ENCODE measurements at regions not wholly inside any gene's neighbourhood (a gene's known extent, or its start where the extent isn't known, plus 50 kb on each side); places are given as distances from the start of the nearest gene placed in this dataset.

GRCh38 chr5:51082741-51083140 is 300.5 kb upstream of the ISL1 start:
- CTCF ChIA-PET = no interaction called here
- H3K4me3 Mint-ChIP-seq = no peak overlapping the region
- no peak for DNase-seq
- Histone ChIP-seq H3K27ac (ENCODE audit: low read depth, low read length) (no peak overlapping the region), H3K4me3 (ENCODE audit: low read length) (no peak overlapping the region), H3K27me3 (ENCODE audit: insufficient read depth, low read length, poor library complexity, severe bottlenecking) (no peaks in the 10 kb centered on the region), H3K4me1 (ENCODE audit: insufficient read depth, low read length) (no peaks in the 10 kb centered on the region), H3K36me3 (ENCODE audit: insufficient read depth, low read length) (no peaks in the 10 kb centered on the region), H3K9me3 (ENCODE audit: low read length) (no peaks in the 10 kb centered on the region)
- peaks cover 0 to 7% (median 2%) of the 10 kb centered on the region in 5 donors for H3K9me3 Mint-ChIP-seq
- H3K27me3 Mint-ChIP-seq = no peaks in the 10 kb centered on the region
- no peaks in the 10 kb centered on the region for H3K4me1 Mint-ChIP-seq
- POLR2A ChIA-PET = no interaction called here
- H3K27ac Mint-ChIP-seq = no peak overlapping the region
- no peaks in the 10 kb centered on the region for H3K36me3 Mint-ChIP-seq

- no peak overlapping the region for H3K4me3 ChIP-seq (ENCODE audit: low read length)
- H3K36me3 ChIP-seq (ENCODE audit: insufficient read depth, low read length) = no peaks in the 10 kb centered on the region
- Mint-ChIP-seq H3K9me3 (peaks cover 0 to 8% (median 2%) of the 10 kb centered on the region in 5 donors), H3K4me3 (no peak overlapping the region), H3K27me3 (no peaks in the 10 kb centered on the region), H3K4me1 (no peaks in the 10 kb centered on the region), H3K27ac (no peak overlapping the region), H3K36me3 (no peaks in the 10 kb centered on the region)
- no peaks in the 10 kb centered on the region for H3K4me1 ChIP-seq (ENCODE audit: insufficient read depth, low read length)
- no peaks in the 10 kb centered on the region for H3K27me3 ChIP-seq (ENCODE audit: insufficient read depth, low read length, poor library complexity, severe bottlenecking)
- POLR2A ChIA-PET = no interaction called here
- no peak overlapping the region for H3K27ac ChIP-seq (ENCODE audit: low read depth, low read length)
- no peaks in the 10 kb centered on the region for H3K9me3 ChIP-seq (ENCODE audit: low read length)
- DNase-seq = no peak
- CTCF ChIA-PET = no interaction called here
Observed at GRCh38 chr5:51091816-51092215, 291.4 kb upstream of the ISL1 start.

GRCh38 chr5:51095486-51095885 is 287.8 kb upstream of the ISL1 start:
- POLR2A ChIA-PET = no interaction called here
- no peaks in the 10 kb centered on the region for H3K4me1 Mint-ChIP-seq
- no peak overlapping the region for H3K27ac ChIP-seq (ENCODE audit: low read depth, low read length)

GRCh38 chr5:51096859-51097258 is 286.4 kb upstream of the ISL1 start:
- no peak overlapping the region for H3K27ac ChIP-seq (ENCODE audit: low read depth, low read length)
- POLR2A ChIA-PET = no interaction called here

More at GRCh38 chr5:51095486-51095885, 287.8 kb upstream of the ISL1 start:
- no peaks in the 10 kb centered on the region for H3K36me3 Mint-ChIP-seq
- H3K9me3 ChIP-seq (ENCODE audit: low read length) = no peaks in the 10 kb centered on the region
- no peak overlapping the region for H3K27ac Mint-ChIP-seq
- H3K9me3 Mint-ChIP-seq = peaks cover 0 to 7% (median 3%) of the 10 kb centered on the region in 5 donors
- H3K4me3 ChIP-seq (ENCODE audit: low read length) = no peak overlapping the region
- H3K27me3 ChIP-seq (ENCODE audit: insufficient read depth, low read length, poor library complexity, severe bottlenecking) = no peaks in the 10 kb centered on the region
- H3K27me3 Mint-ChIP-seq = no peaks in the 10 kb centered on the region
- no peaks in the 10 kb centered on the region for H3K4me1 ChIP-seq (ENCODE audit: insufficient read depth, low read length)
- no peaks in the 10 kb centered on the region for H3K36me3 ChIP-seq (ENCODE audit: insufficient read depth, low read length)
- DNase-seq = no peak
- H3K4me3 Mint-ChIP-seq = no peak overlapping the region
- CTCF ChIA-PET = no interaction called here

GRCh38 chr5:51099173-51099853 is 283.9 kb upstream of the ISL1 start:
- H3K27me3 ChIP-seq (ENCODE audit: insufficient read depth, low read length, poor library complexity, severe bottlenecking) = no peaks in the 10 kb centered on the region
- Mint-ChIP-seq H3K9me3 (peaks cover 0 to 7% (median 6%) of the 10 kb centered on the region in 5 donors), H3K27me3 (no peaks in the 10 kb centered on the region), H3K27ac (no peak overlapping the region), H3K4me3 (no peak overlapping the region), H3K4me1 (no peaks in the 10 kb centered on the region), H3K36me3 (no peaks in the 10 kb centered on the region)
- DNase-seq = no peak
- H3K4me1 ChIP-seq (ENCODE audit: insufficient read depth, low read length) = no peaks in the 10 kb centered on the region
- no peaks in the 10 kb centered on the region for H3K36me3 ChIP-seq (ENCODE audit: insufficient read depth, low read length)
- no peak overlapping the region for H3K4me3 ChIP-seq (ENCODE audit: low read length)
- no peaks in the 10 kb centered on the region for H3K9me3 ChIP-seq (ENCODE audit: low read length)
- ChIA-PET CTCF (no interaction called here), POLR2A (no interaction called here)
- no peak overlapping the region for H3K27ac ChIP-seq (ENCODE audit: low read depth, low read length)

More at GRCh38 chr5:51096859-51097258, 286.4 kb upstream of the ISL1 start:
- H3K27ac Mint-ChIP-seq = no peak overlapping the region
- H3K4me3 Mint-ChIP-seq = no peak overlapping the region
- Histone ChIP-seq H3K9me3 (ENCODE audit: low read length) (no peaks in the 10 kb centered on the region), H3K4me3 (ENCODE audit: low read length) (no peak overlapping the region), H3K36me3 (ENCODE audit: insufficient read depth, low read length) (no peaks in the 10 kb centered on the region), H3K27me3 (ENCODE audit: insufficient read depth, low read length, poor library complexity, severe bottlenecking) (no peaks in the 10 kb centered on the region), H3K4me1 (ENCODE audit: insufficient read depth, low read length) (no peaks in the 10 kb centered on the region)
- no peaks in the 10 kb centered on the region for H3K4me1 Mint-ChIP-seq
- no peaks in the 10 kb centered on the region for H3K36me3 Mint-ChIP-seq
- H3K27me3 Mint-ChIP-seq = no peaks in the 10 kb centered on the region
- peaks cover 0 to 7% (median 7%) of the 10 kb centered on the region in 5 donors for H3K9me3 Mint-ChIP-seq
- DNase-seq = no peak
- CTCF ChIA-PET = no interaction called here

GRCh38 chr5:51104556-51104955 is 278.7 kb upstream of the ISL1 start:
- ChIA-PET CTCF (no interaction called here), POLR2A (no interaction called here)
- H3K4me3 Mint-ChIP-seq = no peak overlapping the region
- no peaks in the 10 kb centered on the region for H3K36me3 ChIP-seq (ENCODE audit: insufficient read depth, low read length)
- no peak overlapping the region for H3K4me3 ChIP-seq (ENCODE audit: low read length)
- H3K27me3 ChIP-seq (ENCODE audit: insufficient read depth, low read length, poor library complexity, severe bottlenecking) = no peaks in the 10 kb centered on the region
- no peak for DNase-seq
- no peaks in the 10 kb centered on the region for H3K36me3 Mint-ChIP-seq
- no peaks in the 10 kb centered on the region for H3K4me1 Mint-ChIP-seq
- H3K27ac Mint-ChIP-seq = no peak overlapping the region
- H3K9me3 Mint-ChIP-seq = peaks cover 0 to 7% (median 5%) of the 10 kb centered on the region in 5 donors
- no peaks in the 10 kb centered on the region for H3K9me3 ChIP-seq (ENCODE audit: low read length)
- H3K27ac ChIP-seq (ENCODE audit: low read depth, low read length) = no peak overlapping the region
- H3K4me1 ChIP-seq (ENCODE audit: insufficient read depth, low read length) = no peaks in the 10 kb centered on the region
- H3K27me3 Mint-ChIP-seq = no peaks in the 10 kb centered on the region

GRCh38 chr5:51109786-51110410 is 273.4 kb upstream of the ISL1 start:
- H3K9me3 ChIP-seq (ENCODE audit: low read length) = no peaks in the 10 kb centered on the region
- H3K9me3 Mint-ChIP-seq = peaks cover 0 to 16% (median 5%) of the 10 kb centered on the region in 5 donors
- no peak overlapping the region for H3K4me3 ChIP-seq (ENCODE audit: low read length)
- H3K27me3 ChIP-seq (ENCODE audit: insufficient read depth, low read length, poor library complexity, severe bottlenecking) = no peaks in the 10 kb centered on the region
- H3K36me3 Mint-ChIP-seq = no peaks in the 10 kb centered on the region
- H3K4me1 ChIP-seq (ENCODE audit: insufficient read depth, low read length) = no peaks in the 10 kb centered on the region
- H3K27ac ChIP-seq (ENCODE audit: low read depth, low read length) = no peak overlapping the region
- no peaks in the 10 kb centered on the region for H3K4me1 Mint-ChIP-seq
- H3K36me3 ChIP-seq (ENCODE audit: insufficient read depth, low read length) = no peaks in the 10 kb centered on the region
- POLR2A ChIA-PET = no interaction called here
- H3K4me3 Mint-ChIP-seq = no peak overlapping the region
- H3K27ac Mint-ChIP-seq = no peak overlapping the region
- CTCF ChIA-PET = no interaction called here
- no peaks in the 10 kb centered on the region for H3K27me3 Mint-ChIP-seq
- DNase-seq = no peak

- no peaks in the 10 kb centered on the region for H3K27me3 ChIP-seq (ENCODE audit: insufficient read depth, low read length, poor library complexity, severe bottlenecking)
- no peaks in the 10 kb centered on the region for H3K36me3 ChIP-seq (ENCODE audit: insufficient read depth, low read length)
- no peaks in the 10 kb centered on the region for H3K4me1 ChIP-seq (ENCODE audit: insufficient read depth, low read length)
- H3K4me3 ChIP-seq (ENCODE audit: low read length) = no peak overlapping the region
- H3K9me3 ChIP-seq (ENCODE audit: low read length) = no peaks in the 10 kb centered on the region
- Mint-ChIP-seq H3K9me3 (peaks cover 0 to 5% (median 2%) of the 10 kb centered on the region in 5 donors), H3K27me3 (peaks cover 0 to 1% of the 10 kb centered on the region in 2 donors), H3K36me3 (no peaks in the 10 kb centered on the region), H3K27ac (no peak overlapping the region), H3K4me1 (no peaks in the 10 kb centered on the region), H3K4me3 (no peak overlapping the region)
- no peak overlapping the region for H3K27ac ChIP-seq (ENCODE audit: low read depth, low read length)
- ChIA-PET POLR2A (no interaction called here), CTCF (no interaction called here)
- DNase-seq = no peak
Observed at GRCh38 chr5:51131266-51131665, 252.0 kb upstream of the ISL1 start.
